GM21576 (cell line): ENCODE measurements at regions not wholly inside any gene's neighbourhood (a gene's known extent, or its start where the extent isn't known, plus 50 kb on each side); places are given as distances from the start of the nearest gene placed in this dataset.
"Not testable (repeated sequence)": the region's sequence is repeated elsewhere in the genome, so short reads cannot be mapped to it uniquely, and the experiment has no call there.

Experiments
- ATAC-seq: cut with Tn5 transposase; IDR thresholded peaks from one replicate; pipeline ENCODE4 v1.9.1; 2021; ENCODE audit warnings: mild to moderate bottlenecking, moderate library complexity; ENCODE audit not compliant: unreplicated experiment

GRCh38 chr16:60704726-60705125 lies 1331.5 kb downstream of the CDH8 start:
- ATAC-seq = no peak

GRCh38 chr16:60703096-60703495 lies 1333.1 kb downstream of the CDH8 start:
- ATAC-seq = no peak

GRCh38 chr16:60686824-60687223 lies 1349.4 kb downstream of the CDH8 start:
- ATAC-seq = no peak

GRCh38 chr16:60684002-60684401 lies 1352.2 kb downstream of the CDH8 start:
- ATAC-seq = no peak

- no peak for ATAC-seq
Observed at GRCh38 chr16:60682219-60682618, 1354.0 kb downstream of the CDH8 start.

- no peak for ATAC-seq
Observed at GRCh38 chr16:60681043-60681442, 1355.2 kb downstream of the CDH8 start.

GRCh38 chr16:60675022-60675421 lies 1361.2 kb downstream of the CDH8 start:
- ATAC-seq = no peak

GRCh38 chr16:60674241-60674640 lies 1362.0 kb downstream of the CDH8 start:
- no peak for ATAC-seq

- no peak for ATAC-seq
Observed at GRCh38 chr16:60655514-60656153, 1380.6 kb downstream of the CDH8 start.

- ATAC-seq = no peak
Observed at GRCh38 chr16:60651346-60651745, 1384.9 kb downstream of the CDH8 start.

GRCh38 chr16:60648290-60648689 lies 1387.9 kb downstream of the CDH8 start:
- ATAC-seq = no peak

- ATAC-seq = not testable (repeated sequence)
Observed at GRCh38 chr16:60647388-60647787, 1388.8 kb downstream of the CDH8 start.

- no peak for ATAC-seq
Observed at GRCh38 chr16:60646631-60647030, 1389.6 kb downstream of the CDH8 start.

GRCh38 chr16:60645541-60645940 lies 1390.7 kb downstream of the CDH8 start:
- no peak for ATAC-seq

- ATAC-seq = no peak
Observed at GRCh38 chr16:60642956-60643355, 1393.3 kb downstream of the CDH8 start.

- no peak for ATAC-seq
Observed at GRCh38 chr16:60641067-60641665, 1395.1 kb downstream of the CDH8 start.

GRCh38 chr16:60640038-60640437 lies 1396.2 kb downstream of the CDH8 start:
- no peak for ATAC-seq

GRCh38 chr16:60636636-60637035 lies 1399.6 kb downstream of the CDH8 start:
- ATAC-seq = not testable (repeated sequence)

- ATAC-seq = no peak
Observed at GRCh38 chr16:60636117-60636516, 1400.1 kb downstream of the CDH8 start.

GRCh38 chr16:60635548-60635947 lies 1400.7 kb downstream of the CDH8 start:
- no peak for ATAC-seq

GRCh38 chr16:60611844-60612243 lies 1424.4 kb downstream of the CDH8 start:
- ATAC-seq = no peak

GRCh38 chr16:60608971-60609370 lies 1427.3 kb downstream of the CDH8 start:
- no peak for ATAC-seq

GRCh38 chr16:60605652-60606051 lies 1430.6 kb downstream of the CDH8 start:
- not testable (repeated sequence) for ATAC-seq
